ENCODE measurements at regions not wholly inside any gene's neighbourhood (a gene's known extent, or its start where the extent isn't known, plus 50 kb on each side); places are given as distances from the start of the nearest gene placed in this dataset.

GRCh38 chr20:57849121-57849520 is 139.3 kb upstream of the PMEPA1 start:
- H3K4me1 ChIP-seq (ENCODE audit: insufficient read depth, low read length, poor library complexity, severe bottlenecking): no peaks in the 10 kb centered on the region
- no peak for TF ChIP-seq EZH2phosphoT487 (IDR thresholded peaks at IDR 0.05; ENCODE audit: borderline replicate concordance)
- TF ChIP-seq CTCF (conservative IDR thresholded peaks at IDR 0.05; ENCODE audit: low read length): no peak
- no peaks in the 10 kb centered on the region for H3K79me2 ChIP-seq (ENCODE audit: insufficient read depth, low read length)
- H3F3A ChIP-seq (ENCODE audit: low read depth): no peaks in the 10 kb centered on the region
- no peak overlapping the region for H3K9ac ChIP-seq (ENCODE audit: low read depth, low read length, poor library complexity, severe bottlenecking)
- no peaks in the 10 kb centered on the region for H4K20me1 ChIP-seq (ENCODE audit: insufficient read depth, low read length, poor library complexity, severe bottlenecking)
- H3K9me3 ChIP-seq (ENCODE audit: insufficient read depth, low read depth, low read length): no peaks in the 10 kb centered on the region
- H3K4me2 ChIP-seq (ENCODE audit: low read depth, low read length, poor library complexity, severe bottlenecking): no peak overlapping the region
- H3K27me3 ChIP-seq (ENCODE audit: insufficient read depth, low read length, poor library complexity, severe bottlenecking): no peaks in the 10 kb centered on the region
- no peak overlapping the region for H2AFZ ChIP-seq (ENCODE audit: low read length)
- H3K4me3 ChIP-seq (ENCODE audit: low read length, poor library complexity, severe bottlenecking): no peak overlapping the region
- no peaks in the 10 kb centered on the region for H3K9me2 ChIP-seq (replicated peaks; ENCODE audit: low read depth, low read length)
- no peaks in the 10 kb centered on the region for H3K36me3 ChIP-seq (ENCODE audit: insufficient read depth, low read length)

GRCh38 chr20:57848282-57848681 is 138.5 kb upstream of the PMEPA1 start:
- H3K27me3 ChIP-seq (ENCODE audit: insufficient read depth, low read length, poor library complexity, severe bottlenecking): no peaks in the 10 kb centered on the region
- no peak for TF ChIP-seq EZH2phosphoT487 (IDR thresholded peaks at IDR 0.05; ENCODE audit: borderline replicate concordance)
- TF ChIP-seq CTCF (conservative IDR thresholded peaks at IDR 0.05; ENCODE audit: low read length): no peak
- H3K9ac ChIP-seq (ENCODE audit: low read depth, low read length, poor library complexity, severe bottlenecking): no peak overlapping the region
- no peaks in the 10 kb centered on the region for H3K4me1 ChIP-seq (ENCODE audit: insufficient read depth, low read length, poor library complexity, severe bottlenecking)
- H3K4me2 ChIP-seq (ENCODE audit: low read depth, low read length, poor library complexity, severe bottlenecking): no peak overlapping the region
- no peaks in the 10 kb centered on the region for H3F3A ChIP-seq (ENCODE audit: low read depth)
- H3K9me3 ChIP-seq (ENCODE audit: insufficient read depth, low read depth, low read length): no peaks in the 10 kb centered on the region
- H2AFZ ChIP-seq (ENCODE audit: low read length): no peak overlapping the region
- H3K4me3 ChIP-seq (ENCODE audit: low read length, poor library complexity, severe bottlenecking): no peak overlapping the region
- H4K20me1 ChIP-seq (ENCODE audit: insufficient read depth, low read length, poor library complexity, severe bottlenecking): no peaks in the 10 kb centered on the region
- H3K79me2 ChIP-seq (ENCODE audit: insufficient read depth, low read length): no peaks in the 10 kb centered on the region
- H3K36me3 ChIP-seq (ENCODE audit: insufficient read depth, low read length): no peaks in the 10 kb centered on the region
- no peaks in the 10 kb centered on the region for H3K9me2 ChIP-seq (replicated peaks; ENCODE audit: low read depth, low read length)

GRCh38 chr20:57847104-57847503 is 137.3 kb upstream of the PMEPA1 start:
- no peaks in the 10 kb centered on the region for H4K20me1 ChIP-seq (ENCODE audit: insufficient read depth, low read length, poor library complexity, severe bottlenecking)
- H3K27me3 ChIP-seq (ENCODE audit: insufficient read depth, low read length, poor library complexity, severe bottlenecking): no peaks in the 10 kb centered on the region
- H3K9ac ChIP-seq (ENCODE audit: low read depth, low read length, poor library complexity, severe bottlenecking): no peak overlapping the region
- H3K9me2 ChIP-seq (replicated peaks; ENCODE audit: low read depth, low read length): no peaks in the 10 kb centered on the region
- TF ChIP-seq EZH2phosphoT487 (IDR thresholded peaks at IDR 0.05; ENCODE audit: borderline replicate concordance): no peak
- TF ChIP-seq CTCF (conservative IDR thresholded peaks at IDR 0.05; ENCODE audit: low read length): no peak
- no peak overlapping the region for H3K4me3 ChIP-seq (ENCODE audit: low read length, poor library complexity, severe bottlenecking)
- H2AFZ ChIP-seq (ENCODE audit: low read length): no peak overlapping the region
- no peaks in the 10 kb centered on the region for H3K36me3 ChIP-seq (ENCODE audit: insufficient read depth, low read length)
- no peaks in the 10 kb centered on the region for H3K9me3 ChIP-seq (ENCODE audit: insufficient read depth, low read depth, low read length)
- H3K79me2 ChIP-seq (ENCODE audit: insufficient read depth, low read length): no peaks in the 10 kb centered on the region
- no peak overlapping the region for H3K4me2 ChIP-seq (ENCODE audit: low read depth, low read length, poor library complexity, severe bottlenecking)
- no peaks in the 10 kb centered on the region for H3F3A ChIP-seq (ENCODE audit: low read depth)
- H3K4me1 ChIP-seq (ENCODE audit: insufficient read depth, low read length, poor library complexity, severe bottlenecking): no peaks in the 10 kb centered on the region
